HepG2 (cell line): ENCODE measurements at regions not wholly inside any gene's neighbourhood (a gene's known extent, or its start where the extent isn't known, plus 50 kb on each side); places are given as distances from the start of the nearest gene placed in this dataset.

Experiments used
- CTCF ChIP-seq: sonication (generic); formaldehyde crosslinking; IDR thresholded peaks from 2 replicates; pipeline ENCODE4 v1.5.0; 2020; ENCODE audit warnings: mild to moderate bottlenecking, missing genetic modification reagents, moderate library complexity
- GLI4 ChIP-seq: sonication (generic); formaldehyde crosslinking; IDR thresholded peaks from 2 replicates; pipeline ENCODE4 v1.5.1; 2020; ENCODE audit warnings: missing genetic modification reagents, mild to moderate bottlenecking, moderate library complexity, borderline replicate concordance
- PBX3 ChIP-seq: sonication (generic); formaldehyde crosslinking; IDR thresholded peaks from 2 replicates; pipeline ENCODE4 v1.8.1; 2023; ENCODE audit warnings: missing genetic modification reagents, inconsistent platforms, borderline replicate concordance
- POLR2A ChIP-seq, 2 experiments: IDR thresholded peaks; 2 replicates each; pipeline ENCODE4 v1.6.1; 2011; ENCODE audit warnings: low read depth in 2 of 2, low read length in 2 of 2, mild to moderate bottlenecking in 1 of 2, moderate library complexity in 1 of 2; ENCODE audit not compliant: insufficient read depth in 1 of 2
- SP1 ChIP-seq, 2 experiments: fragments of 450-650 bp in 1 of 2; sonication (generic) in 1 of 2; formaldehyde crosslinking in 1 of 2; IDR thresholded peaks; 2 replicates each; pipeline versions ENCODE4 v1.4.0 to v1.6.1; 2016 to 2020; ENCODE audit warnings: missing genetic modification reagents in 1 of 2
- USF2 ChIP-seq, 2 experiments: sonication (generic) in 1 of 2; formaldehyde crosslinking in 1 of 2; IDR thresholded peaks; 2 replicates each; pipeline versions ENCODE4 v1.5.1 to v1.6.1; 2011 to 2020; ENCODE audit warnings: borderline replicate concordance in 1 of 2, low read depth in 1 of 2, low read length in 1 of 2, mild to moderate bottlenecking in 1 of 2, missing genetic modification reagents in 1 of 2, moderate library complexity in 1 of 2

- TF ChIP-seq CTCF (CRISPR knock-in tag), result no peak
- no peak for TF ChIP-seq GLI4 (CRISPR knock-in tag)
- no peak for TF ChIP-seq PBX3 (CRISPR knock-in tag)
- TF ChIP-seq SP1 (IDR thresholded peaks at IDR 0.05), result no peak
- TF ChIP-seq SP1 (CRISPR knock-in tag; IDR thresholded peaks at IDR 0.05), result no peak
- TF ChIP-seq USF2 (IDR thresholded peaks at IDR 0.05; ENCODE audit: low read depth, low read length), result no peak
- TF ChIP-seq USF2 (CRISPR knock-in tag; IDR thresholded peaks at IDR 0.05; ENCODE audit: borderline replicate concordance), result no peak
- TF ChIP-seq POLR2A (IDR thresholded peaks at IDR 0.05; ENCODE audit: insufficient read depth in 1 of 2, low read depth in 2 of 2, low read length in 2 of 2), result no peak
Measured at GRCh38 chr5:6039111-6039510, 339.2 kb downstream of the MED10 start.
